ENCODE measurements at regions not wholly inside any gene's neighbourhood (a gene's known extent, or its start where the extent isn't known, plus 50 kb on each side); places are given as distances from the start of the nearest gene placed in this dataset.

DNA sequence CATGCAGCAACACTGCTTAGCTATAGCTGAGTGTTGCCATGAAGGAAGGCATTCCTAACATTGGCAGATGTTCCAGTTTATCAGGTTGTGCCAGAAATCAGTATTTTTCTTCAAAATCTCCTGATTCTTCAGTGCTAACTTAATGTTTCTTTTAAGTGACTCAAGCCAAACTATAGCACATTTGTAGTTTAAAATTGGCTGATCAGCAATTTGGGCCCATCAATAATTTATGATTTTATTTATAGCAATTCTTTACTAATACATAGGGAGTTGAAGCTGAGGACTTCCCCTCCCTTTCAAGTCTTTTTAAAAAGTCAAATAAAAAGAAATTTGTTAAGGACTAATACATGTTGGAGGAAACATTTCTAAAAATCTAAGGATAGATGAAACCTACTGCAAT, 383.8 kb upstream of the KHDRBS2 start:
- TF ChIP-seq EZH2phosphoT487 (IDR thresholded peaks at IDR 0.05; ENCODE audit: unreplicated experiment) = no peak
- TF ChIP-seq, protein P1, sequence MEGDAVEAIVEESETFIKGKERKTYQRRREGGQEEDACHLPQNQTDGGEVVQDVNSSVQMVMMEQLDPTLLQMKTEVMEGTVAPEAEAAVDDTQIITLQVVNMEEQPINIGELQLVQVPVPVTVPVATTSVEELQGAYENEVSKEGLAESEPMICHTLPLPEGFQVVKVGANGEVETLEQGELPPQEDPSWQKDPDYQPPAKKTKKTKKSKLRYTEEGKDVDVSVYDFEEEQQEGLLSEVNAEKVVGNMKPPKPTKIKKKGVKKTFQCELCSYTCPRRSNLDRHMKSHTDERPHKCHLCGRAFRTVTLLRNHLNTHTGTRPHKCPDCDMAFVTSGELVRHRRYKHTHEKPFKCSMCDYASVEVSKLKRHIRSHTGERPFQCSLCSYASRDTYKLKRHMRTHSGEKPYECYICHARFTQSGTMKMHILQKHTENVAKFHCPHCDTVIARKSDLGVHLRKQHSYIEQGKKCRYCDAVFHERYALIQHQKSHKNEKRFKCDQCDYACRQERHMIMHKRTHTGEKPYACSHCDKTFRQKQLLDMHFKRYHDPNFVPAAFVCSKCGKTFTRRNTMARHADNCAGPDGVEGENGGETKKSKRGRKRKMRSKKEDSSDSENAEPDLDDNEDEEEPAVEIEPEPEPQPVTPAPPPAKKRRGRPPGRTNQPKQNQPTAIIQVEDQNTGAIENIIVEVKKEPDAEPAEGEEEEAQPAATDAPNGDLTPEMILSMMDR (conservative IDR thresholded peaks at IDR 0.05; ENCODE audit: low read depth in 2 of 2) = no peak
- TF ChIP-seq, protein P2, sequence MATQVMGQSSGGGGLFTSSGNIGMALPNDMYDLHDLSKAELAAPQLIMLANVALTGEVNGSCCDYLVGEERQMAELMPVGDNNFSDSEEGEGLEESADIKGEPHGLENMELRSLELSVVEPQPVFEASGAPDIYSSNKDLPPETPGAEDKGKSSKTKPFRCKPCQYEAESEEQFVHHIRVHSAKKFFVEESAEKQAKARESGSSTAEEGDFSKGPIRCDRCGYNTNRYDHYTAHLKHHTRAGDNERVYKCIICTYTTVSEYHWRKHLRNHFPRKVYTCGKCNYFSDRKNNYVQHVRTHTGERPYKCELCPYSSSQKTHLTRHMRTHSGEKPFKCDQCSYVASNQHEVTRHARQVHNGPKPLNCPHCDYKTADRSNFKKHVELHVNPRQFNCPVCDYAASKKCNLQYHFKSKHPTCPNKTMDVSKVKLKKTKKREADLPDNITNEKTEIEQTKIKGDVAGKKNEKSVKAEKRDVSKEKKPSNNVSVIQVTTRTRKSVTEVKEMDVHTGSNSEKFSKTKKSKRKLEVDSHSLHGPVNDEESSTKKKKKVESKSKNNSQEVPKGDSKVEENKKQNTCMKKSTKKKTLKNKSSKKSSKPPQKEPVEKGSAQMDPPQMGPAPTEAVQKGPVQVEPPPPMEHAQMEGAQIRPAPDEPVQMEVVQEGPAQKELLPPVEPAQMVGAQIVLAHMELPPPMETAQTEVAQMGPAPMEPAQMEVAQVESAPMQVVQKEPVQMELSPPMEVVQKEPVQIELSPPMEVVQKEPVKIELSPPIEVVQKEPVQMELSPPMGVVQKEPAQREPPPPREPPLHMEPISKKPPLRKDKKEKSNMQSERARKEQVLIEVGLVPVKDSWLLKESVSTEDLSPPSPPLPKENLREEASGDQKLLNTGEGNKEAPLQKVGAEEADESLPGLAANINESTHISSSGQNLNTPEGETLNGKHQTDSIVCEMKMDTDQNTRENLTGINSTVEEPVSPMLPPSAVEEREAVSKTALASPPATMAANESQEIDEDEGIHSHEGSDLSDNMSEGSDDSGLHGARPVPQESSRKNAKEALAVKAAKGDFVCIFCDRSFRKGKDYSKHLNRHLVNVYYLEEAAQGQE (IDR thresholded peaks at IDR 0.05; ENCODE audit: unreplicated experiment) = no peak
- TF ChIP-seq POLR2AphosphoS5 (IDR thresholded peaks at IDR 0.05; ENCODE audit: low read depth) = no peak
- TF ChIP-seq NANOG (IDR thresholded peaks at IDR 0.05; ENCODE audit: borderline replicate concordance) = no peak
- TF ChIP-seq JUNB (IDR thresholded peaks at IDR 0.05; ENCODE audit: unreplicated experiment) = no peak
- TF ChIP-seq EZH2 (IDR thresholded peaks at IDR 0.05; ENCODE audit: low read depth, unreplicated experiment) = no peak
- TF ChIP-seq CREB1 (CRISPR knock-in tag; IDR thresholded peaks at IDR 0.05; ENCODE audit: low read depth) = no peak
- no peak for TF ChIP-seq STAT1 (IDR thresholded peaks at IDR 0.05; ENCODE audit: unreplicated experiment)

Data from GM23338 (cell line).